NCI-H1436 (cell line): ENCODE measurements at regions not wholly inside any gene's neighbourhood (a gene's known extent, or its start where the extent isn't known, plus 50 kb on each side); places are given as distances from the start of the nearest gene placed in this dataset.
"Not testable (repeated sequence)": the region's sequence is repeated elsewhere in the genome, so short reads cannot be mapped to it uniquely, and the experiment has no call there.

Experiments
- DNase-seq: peaks from one replicate; lab custom pipeline; 2025; lab: John Stamatoyannopoulos, UW

DNA sequence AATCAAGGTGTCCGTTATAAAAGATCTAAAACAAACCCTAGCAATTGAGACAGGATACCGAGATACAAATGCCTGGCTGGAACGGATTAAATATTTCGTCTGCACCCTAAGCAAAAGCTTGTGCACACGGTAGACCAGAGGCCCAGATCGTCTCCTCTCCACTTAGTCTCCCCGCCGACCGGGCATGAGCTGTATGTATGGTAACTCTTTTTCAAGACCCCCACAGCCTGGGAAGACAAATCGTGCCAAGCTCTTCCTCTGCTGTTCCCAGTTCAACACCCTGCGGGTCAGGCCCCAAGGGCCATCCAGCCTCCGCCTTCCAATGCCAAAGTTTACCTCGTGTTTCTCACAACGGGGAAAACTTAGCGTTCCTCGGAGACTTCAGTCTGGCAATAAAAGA is 285.7 kb upstream of the GALNT17 start:
- DNase-seq: no peak

DNA sequence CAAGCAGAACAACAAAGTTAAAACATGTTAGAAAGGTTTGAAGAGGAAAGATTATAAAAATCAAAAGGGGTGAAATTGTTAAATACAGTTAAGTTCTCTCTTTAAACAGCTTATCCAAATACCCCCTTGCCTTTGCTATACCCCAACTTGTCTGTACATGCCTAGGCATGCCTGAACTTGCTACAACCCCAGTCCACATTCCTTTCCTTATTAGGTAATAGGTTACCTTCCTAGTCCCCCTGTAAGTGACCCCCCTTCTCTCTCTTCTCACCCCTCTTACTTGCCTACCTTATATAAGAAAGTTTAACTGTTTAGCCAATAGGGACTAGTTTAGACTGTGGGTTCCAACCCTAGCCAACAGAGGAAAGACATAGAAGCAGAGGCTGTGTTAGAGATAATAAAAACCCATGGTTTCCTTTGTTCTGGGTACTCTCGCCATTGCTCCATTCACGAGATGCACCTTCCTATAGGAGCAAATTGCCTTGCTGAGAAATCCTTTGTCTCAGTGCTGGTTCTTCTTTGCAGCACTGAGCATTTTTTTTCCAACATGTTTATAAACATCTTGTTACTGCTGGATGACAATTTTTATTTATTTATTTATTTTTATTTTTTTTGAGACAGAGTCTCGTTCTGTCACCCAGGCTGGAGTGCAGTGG is 282.2 kb upstream of the GALNT17 start:
- no peak for DNase-seq

- DNase-seq: no peak
These were observed 276.6 kb upstream of the GALNT17 start for GRCh38 chr7:70855373-70855772.

DNA sequence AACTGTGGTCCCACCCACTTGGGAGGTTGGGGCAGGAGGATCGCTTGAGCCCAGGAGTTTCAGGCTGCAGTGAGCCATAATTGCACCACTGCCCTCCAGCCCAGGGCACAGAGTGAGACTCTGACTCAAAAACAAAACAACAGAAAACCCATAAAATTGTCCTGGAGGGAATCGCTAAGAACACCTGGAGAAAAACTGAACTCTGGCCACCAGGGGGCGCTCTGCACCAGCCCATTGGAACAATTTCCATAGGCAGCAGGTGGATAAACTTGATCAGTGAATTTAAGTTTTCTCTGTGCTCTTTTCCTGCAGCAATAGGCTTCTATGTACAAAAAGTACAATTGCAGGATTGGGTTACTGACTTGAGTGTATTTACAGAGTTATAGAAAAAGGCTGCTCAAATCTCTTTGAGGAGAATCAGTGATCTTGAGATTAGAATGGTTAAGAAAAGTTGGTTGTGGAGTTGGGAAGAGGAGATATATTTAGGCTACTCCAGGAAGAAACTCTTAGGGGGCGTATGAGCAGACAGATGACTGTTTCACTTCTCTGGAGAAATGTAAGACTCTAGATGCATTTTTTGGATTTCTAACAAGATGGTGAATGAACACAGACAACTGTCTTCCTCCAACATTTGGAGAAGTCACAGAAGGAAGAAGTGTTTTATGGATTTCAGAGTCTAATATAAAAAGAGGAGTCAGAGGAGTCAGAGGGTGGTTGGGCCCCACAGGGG is 274.9 kb upstream of the GALNT17 start:
- DNase-seq: peak; percentile 31

GRCh38 chr7:70857793-70858545 is 274.0 kb upstream of the GALNT17 start:
- no peak for DNase-seq

DNA sequence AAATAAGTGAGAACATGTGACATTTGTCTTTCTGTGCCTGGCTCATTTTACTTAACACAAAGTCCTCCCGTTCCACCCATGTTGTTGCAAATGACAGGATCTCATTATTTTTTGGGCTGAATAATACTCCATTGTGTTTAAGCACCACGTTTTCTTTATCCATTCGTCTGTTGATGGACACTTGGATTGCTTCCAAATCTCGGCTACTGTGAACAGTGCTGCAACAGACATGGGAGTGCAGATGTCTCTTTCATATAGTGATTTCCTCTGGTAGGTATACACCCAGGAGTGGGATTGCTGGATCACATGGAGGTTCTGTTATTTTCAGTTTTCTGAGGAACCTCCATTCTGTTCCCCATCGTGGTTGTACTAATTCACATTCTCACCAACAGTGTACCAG is 264.4 kb upstream of the GALNT17 start:
- DNase-seq: no peak

DNA sequence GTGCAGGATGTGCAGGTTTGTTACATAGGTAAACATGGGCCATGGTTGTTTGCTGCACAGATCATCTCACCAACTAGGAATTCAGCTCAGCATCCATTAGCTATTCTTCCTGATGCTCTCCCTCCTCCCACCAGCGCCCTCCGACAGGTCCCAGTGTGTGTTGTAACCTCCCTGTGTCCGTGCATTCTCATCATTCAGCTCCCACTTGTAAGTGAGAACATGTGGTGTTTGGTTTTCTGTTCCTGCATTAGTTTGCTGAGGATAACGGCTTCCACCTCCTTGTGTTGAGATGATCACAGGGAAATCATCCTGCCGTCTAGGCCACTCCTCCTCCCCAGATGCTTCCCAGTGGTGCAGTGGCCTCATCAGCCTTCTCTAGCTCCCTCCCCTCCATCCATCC is 261.6 kb upstream of the GALNT17 start:
- no peak for DNase-seq

GRCh38 chr7:70872188-70872587 is 259.8 kb upstream of the GALNT17 start:
- DNase-seq: no peak

- no peak for DNase-seq
These were observed 250.6 kb upstream of the GALNT17 start for GRCh38 chr7:70881167-70881847.

GRCh38 chr7:70883750-70884439 is 248.0 kb upstream of the GALNT17 start:
- DNase-seq: no peak

DNA sequence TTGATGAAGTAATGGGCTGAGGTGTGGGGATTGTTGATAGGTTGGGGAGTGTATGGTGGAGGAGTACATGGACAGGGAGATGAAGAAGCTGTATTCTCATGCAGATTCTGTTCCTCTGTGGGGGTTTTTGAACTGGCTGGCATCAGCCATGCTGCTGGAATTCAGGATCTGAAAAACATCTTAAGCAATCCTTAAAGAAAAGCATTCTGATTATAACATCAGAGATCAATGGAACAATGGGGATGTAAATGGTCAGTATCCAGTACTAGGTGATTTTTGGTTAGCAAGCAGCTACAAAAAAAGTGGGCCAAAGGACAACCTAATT is 247.5 kb upstream of the GALNT17 start:
- DNase-seq: no peak

DNA sequence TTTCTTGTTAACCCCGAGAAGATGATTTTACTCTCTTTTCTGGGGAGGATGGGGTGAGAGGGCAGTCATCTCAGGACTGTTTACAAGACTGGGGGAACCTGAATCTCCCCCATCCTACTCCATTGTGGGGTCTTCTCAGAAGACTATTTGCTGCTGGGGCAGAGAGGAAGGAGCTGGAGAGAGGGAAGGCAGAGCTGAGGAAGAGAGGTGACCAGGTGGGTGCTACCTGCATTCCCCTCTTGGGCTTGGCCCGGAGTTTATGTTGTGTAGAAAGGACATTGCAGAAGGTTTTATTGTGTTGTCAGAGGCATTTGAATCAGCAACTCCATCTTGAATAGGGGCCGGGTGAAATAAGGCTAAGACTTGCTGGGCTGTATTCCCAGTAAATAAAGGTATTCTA is 247.1 kb upstream of the GALNT17 start:
- no peak for DNase-seq

DNA sequence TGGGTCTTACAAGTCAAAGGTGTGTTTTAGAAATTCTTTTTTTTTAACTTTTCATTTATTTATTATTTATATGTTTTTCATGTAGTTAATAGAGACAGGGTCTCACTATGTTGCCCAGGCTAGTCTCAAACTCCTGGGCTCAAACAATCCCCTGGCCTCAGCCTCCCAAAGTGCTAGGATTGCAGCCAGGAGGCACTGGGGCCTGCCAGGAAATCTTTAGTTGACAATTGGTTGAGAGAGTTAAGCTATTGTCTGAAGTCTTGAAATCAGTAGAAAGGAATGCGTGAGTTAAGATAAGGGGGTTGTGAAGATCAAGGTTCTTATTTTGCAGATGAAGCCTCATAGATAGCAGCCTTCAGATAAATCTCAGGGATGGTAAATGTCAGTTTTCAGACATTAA is 245.4 kb upstream of the GALNT17 start:
- no peak for DNase-seq

- DNase-seq: no peak
These were observed 244.8 kb upstream of the GALNT17 start for GRCh38 chr7:70887186-70887585.

DNA sequence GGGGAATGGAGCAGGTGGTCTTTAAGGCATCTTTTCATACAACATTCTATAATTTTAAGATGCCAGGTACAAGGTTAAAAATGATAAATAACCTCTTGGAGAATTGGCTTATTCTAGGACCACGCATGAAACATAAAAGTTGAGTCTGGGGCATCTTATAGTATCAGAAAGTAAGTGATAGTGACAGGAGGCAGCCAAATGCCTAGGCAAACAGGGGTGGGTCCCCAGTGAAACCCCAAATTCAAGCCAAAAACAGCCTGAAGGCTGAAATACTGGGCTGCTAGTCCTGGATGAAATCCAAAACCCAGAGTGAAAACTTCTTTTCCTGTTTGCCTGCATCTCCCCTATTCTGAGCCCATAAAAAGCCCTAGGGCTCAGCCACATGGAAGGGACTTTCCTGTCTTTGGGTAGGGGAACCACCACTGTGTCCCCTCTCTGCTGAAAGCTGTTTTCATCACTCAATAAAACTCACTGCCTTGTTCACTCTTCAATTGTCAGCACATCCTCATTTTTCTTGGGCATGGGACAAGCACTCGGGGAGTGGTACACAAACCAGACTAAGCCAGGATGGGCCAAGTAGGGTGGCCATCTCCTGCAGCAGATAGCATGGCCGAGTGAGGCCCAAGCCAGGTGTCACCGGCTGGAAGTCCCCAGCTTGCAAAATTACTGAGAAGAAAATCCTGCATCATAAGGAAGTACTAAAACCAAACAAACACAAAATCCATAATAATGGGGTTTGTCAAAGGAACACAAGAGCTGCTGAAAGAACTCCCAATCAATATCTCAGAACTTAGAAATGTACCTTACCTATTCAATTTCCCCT is 241.6 kb upstream of the GALNT17 start:
- no peak for DNase-seq

- no peak for DNase-seq
These were observed 238.5 kb upstream of the GALNT17 start for GRCh38 chr7:70893422-70893821.

DNA sequence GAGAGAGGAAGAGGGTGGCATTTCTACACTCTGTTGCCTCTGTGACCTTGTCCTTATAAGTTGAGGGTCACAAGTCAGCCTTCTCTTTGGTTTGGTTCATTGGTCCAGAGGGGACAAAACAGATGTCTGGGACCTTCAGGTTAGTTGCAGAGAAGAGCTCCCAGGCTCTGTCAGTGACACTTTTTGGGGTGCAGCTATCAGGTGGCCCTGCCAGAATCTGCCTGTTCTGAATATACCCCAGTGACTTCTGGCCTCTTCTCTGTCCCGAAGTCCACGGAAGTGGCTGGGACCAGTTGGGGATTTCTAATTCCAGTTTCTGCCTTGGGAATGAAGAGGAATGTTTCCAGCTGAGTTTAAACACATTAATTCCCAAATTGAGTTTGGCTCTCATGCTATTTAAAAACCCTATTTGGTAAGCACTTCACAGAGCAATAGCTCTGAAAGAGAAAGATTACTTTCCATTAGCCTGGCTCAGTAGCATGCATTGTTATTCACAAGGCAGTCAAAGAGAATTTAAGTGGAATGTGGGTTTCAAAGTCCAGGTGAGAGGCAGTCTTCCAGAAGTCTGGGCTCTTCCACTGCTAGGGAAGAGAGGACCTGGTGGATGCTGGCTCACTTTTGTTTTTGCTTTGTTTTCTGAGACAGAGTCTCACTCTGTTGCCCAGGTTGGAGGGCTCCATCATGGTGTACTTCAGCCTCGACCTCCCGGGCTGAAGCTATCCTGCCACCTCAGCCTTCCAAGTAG is 237.8 kb upstream of the GALNT17 start:
- DNase-seq: no peak

DNA sequence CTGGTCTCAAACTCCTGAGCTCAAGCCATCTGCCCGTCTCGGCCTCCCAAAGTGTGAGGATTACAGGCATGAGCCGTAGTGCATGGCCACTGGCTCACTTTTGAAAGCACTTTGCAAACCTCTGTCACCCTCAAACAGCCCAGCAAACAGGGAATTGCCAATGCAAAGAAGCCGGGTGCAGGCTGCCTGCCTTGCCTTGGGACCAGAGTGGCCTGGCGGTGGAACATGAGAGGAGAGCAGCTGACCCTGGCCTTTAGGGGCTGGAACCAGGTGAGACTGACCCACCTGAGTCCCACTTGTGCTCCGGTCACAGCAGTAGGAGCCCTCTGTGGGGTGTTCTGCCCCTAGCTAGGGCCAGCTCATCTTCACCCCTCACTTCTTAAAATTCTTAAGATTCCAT is 237.1 kb upstream of the GALNT17 start:
- DNase-seq: no peak

GRCh38 chr7:70895337-70896200 is 236.4 kb upstream of the GALNT17 start:
- not testable (repeated sequence) for DNase-seq
